ENCODE measurements at regions not wholly inside any gene's neighbourhood (a gene's known extent, or its start where the extent isn't known, plus 50 kb on each side); places are given as distances from the start of the nearest gene placed in this dataset.

DNA sequence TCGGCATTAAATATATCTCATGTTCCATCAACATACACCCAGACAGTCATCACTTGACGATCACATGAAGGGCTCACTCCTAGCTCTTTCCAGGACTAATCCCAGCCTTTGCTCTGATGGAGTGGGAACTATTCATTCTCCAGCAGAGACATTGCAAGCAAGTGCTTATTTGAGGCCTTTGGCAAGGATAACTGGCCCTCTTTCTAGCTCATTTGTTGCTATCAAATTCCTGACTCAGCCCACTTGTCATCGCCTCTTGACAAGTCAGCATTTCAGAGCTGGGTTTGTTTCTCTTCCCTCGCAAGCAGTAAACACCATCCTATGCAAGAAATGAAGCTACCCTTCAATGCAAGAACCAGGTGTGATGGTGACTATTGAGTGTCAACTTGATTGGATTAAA lies 1165.7 kb upstream of the AUTS2 start:
- DNase-seq, result no peak
- in situ Hi-C loops (cut with MboI; ENCODE audit: low pct_unique_long_range_greater_than_20kb, low sequenced_read_pairs), result no loop called here

GRCh38 chr7:68433462-68434070 lies 1164.7 kb upstream of the AUTS2 start:
- DNase-seq, result no peak

GRCh38 chr7:68434857-68435256 lies 1163.4 kb upstream of the AUTS2 start:
- in situ Hi-C loops (cut with MboI; ENCODE audit: low pct_unique_long_range_greater_than_20kb, low sequenced_read_pairs), result no loop called here
- DNase-seq, result no peak

More at GRCh38 chr7:68433462-68434070, 1164.7 kb upstream of the AUTS2 start:
- in situ Hi-C loops (cut with MboI; ENCODE audit: low pct_unique_long_range_greater_than_20kb, low sequenced_read_pairs), result no loop called here

DNA sequence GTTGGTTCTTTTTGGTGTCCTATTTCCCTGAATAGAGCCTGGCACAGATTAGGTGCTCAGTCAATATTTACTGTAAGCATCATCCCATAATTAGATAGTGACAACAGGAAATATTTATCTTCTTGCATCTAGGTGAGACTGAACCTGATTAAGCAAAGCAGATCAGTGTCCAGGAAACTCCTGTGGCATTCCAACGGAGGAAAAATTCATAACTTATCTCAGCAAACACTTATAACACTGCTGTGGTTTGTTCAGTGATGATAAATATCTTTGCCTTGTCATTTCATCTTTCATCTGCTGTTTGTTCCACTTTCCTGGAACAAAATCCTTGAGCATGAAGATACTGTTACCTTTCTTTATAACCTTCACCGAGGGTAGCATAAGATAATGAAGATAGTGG lies 1160.3 kb upstream of the AUTS2 start:
- DNase-seq, result no peak
- in situ Hi-C loops (cut with MboI; ENCODE audit: low pct_unique_long_range_greater_than_20kb, low sequenced_read_pairs), result no loop called here

- DNase-seq, result no peak
- in situ Hi-C loops (cut with MboI; ENCODE audit: low pct_unique_long_range_greater_than_20kb, low sequenced_read_pairs), result no loop called here
Measured at GRCh38 chr7:68438811-68439210, 1159.5 kb upstream of the AUTS2 start.

DNA sequence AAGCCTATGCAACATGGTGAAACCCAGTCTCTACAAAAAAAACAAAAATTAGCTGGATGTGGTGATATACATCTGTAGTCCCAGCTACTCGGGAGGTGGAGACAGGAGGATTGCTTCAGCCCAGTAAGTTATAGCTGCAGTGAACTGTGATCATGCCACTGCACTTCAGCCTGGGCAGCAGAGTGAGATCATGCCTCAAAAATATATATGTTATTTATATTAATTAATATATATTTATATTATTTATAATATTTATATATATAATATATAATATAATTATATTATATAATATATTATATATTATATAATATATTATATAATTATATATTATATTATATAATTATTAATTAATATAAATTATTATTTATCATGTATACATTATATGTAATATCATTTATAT lies 1158.4 kb upstream of the AUTS2 start:
- in situ Hi-C loops (cut with MboI; ENCODE audit: low pct_unique_long_range_greater_than_20kb, low sequenced_read_pairs), result no loop called here
- no peak for DNase-seq

- in situ Hi-C loops (cut with MboI; ENCODE audit: low pct_unique_long_range_greater_than_20kb, low sequenced_read_pairs), result no loop called here
Measured at GRCh38 chr7:68440866-68441265, 1157.4 kb upstream of the AUTS2 start.

GRCh38 chr7:68441645-68442044 lies 1156.6 kb upstream of the AUTS2 start:
- in situ Hi-C loops (cut with MboI; ENCODE audit: low pct_unique_long_range_greater_than_20kb, low sequenced_read_pairs), result no loop called here
- no peak for DNase-seq

More at GRCh38 chr7:68440866-68441265, 1157.4 kb upstream of the AUTS2 start:
- DNase-seq, result peak; percentile 40

DNA sequence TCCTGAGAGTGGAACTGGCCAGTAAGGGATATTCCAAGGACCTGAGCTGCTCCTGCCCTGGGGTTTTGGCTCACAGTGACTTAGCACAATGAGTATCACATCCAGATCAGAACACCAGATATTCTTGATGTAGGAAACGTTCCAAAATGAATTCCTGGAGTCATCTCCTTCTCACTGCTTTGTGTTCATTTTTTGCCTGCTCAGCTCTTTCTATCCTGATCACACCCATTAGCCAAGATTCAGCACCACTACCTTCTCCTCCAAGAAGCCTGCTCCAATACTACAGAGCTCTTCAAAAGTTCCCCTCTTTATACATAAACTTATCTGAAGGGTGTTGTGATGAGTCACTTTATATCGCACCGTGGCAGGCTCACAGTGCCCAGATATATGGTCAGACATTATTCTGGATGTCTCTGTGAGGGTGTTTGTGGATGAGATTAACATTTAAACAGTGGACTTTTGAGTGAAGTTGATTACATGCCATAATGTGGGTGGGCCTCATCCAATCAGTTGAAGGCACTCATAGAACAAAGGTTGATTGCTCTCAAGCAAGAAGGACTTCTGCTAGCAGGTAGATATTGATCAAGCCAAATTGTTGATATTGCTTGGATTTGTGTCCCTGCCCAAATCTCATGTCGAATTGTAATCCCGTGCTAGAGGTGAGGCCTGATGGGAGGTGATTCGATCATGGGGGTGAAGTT lies 1155.2 kb upstream of the AUTS2 start:
- no peak for DNase-seq
- in situ Hi-C loops (cut with MboI; ENCODE audit: low pct_unique_long_range_greater_than_20kb, low sequenced_read_pairs), result no loop called here

- no peak for DNase-seq
- in situ Hi-C loops (cut with MboI; ENCODE audit: low pct_unique_long_range_greater_than_20kb, low sequenced_read_pairs), result no loop called here
Measured at GRCh38 chr7:68444042-68444441, 1154.2 kb upstream of the AUTS2 start.

DNA sequence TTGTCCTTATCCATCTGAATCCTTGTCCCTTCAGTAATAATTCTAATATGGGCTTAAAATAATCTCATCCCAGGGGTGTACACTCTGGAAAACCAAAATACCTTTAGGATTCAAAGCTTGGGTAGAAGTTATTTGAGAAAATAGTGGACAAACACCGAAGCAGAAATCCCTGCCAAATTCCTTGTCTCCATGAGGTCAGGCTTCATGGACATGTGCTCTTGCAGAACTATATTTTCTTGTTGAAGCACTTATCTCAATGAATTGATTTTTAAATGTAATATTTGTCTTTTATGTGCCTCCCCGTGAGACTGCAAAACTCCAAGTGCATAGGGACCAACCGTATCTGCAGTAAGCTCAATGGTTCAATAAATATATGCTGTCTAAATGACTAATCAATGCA lies 1153.3 kb upstream of the AUTS2 start:
- in situ Hi-C loops (cut with MboI; ENCODE audit: low pct_unique_long_range_greater_than_20kb, low sequenced_read_pairs), result no loop called here
- no peak for DNase-seq

DNA sequence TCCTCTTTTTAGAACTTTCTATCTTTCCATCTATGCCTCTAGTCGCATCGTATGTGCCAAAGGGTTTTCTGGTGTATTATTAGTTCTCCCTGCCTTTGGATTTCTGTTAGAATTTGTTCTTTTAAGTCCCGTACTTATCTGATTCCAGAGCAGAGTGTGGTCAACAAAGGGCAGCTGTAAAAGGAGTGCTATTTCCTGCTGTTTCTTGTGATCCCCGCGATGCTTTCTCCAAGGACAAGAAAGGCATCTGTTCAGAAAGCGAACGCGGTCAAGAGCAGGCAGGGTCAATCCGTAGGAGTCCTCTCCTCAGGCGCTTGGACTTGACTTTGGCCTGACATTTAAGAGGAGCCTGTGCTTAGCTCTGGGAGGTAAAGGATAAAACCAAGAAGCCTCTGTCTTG lies 1152.1 kb upstream of the AUTS2 start:
- in situ Hi-C loops (cut with MboI; ENCODE audit: low pct_unique_long_range_greater_than_20kb, low sequenced_read_pairs), result no loop called here
- DNase-seq, result no peak

- in situ Hi-C loops (cut with MboI; ENCODE audit: low pct_unique_long_range_greater_than_20kb, low sequenced_read_pairs), result no loop called here
- no peak for DNase-seq
Measured at GRCh38 chr7:68449099-68449498, 1149.2 kb upstream of the AUTS2 start.

- in situ Hi-C loops (cut with MboI; ENCODE audit: low pct_unique_long_range_greater_than_20kb, low sequenced_read_pairs), result no loop called here
- DNase-seq, result no peak
Measured at GRCh38 chr7:68449816-68450215, 1148.5 kb upstream of the AUTS2 start.

DNA sequence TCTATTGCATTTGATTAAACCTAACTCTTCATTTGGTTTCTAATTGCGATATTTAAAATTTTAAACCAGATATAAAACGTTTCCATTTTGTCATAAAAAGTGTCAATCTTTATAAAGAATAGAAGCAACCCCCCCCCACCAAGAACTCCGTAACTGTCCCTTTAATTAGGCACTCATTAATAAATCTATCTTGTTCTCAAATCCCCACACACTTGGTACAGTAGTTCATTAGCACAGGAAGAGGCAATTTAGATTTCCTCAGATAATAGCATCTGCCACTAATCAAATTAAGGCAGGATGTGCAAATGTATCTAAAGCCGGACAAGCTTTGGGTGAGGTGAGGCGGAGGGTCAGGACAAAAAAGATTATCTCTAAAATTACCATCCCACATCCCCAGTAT lies 1143.3 kb upstream of the AUTS2 start:
- in situ Hi-C loops (cut with MboI; ENCODE audit: low pct_unique_long_range_greater_than_20kb, low sequenced_read_pairs), result no loop called here

GRCh38 chr7:68456469-68456868 lies 1141.8 kb upstream of the AUTS2 start:
- no peak for DNase-seq
- in situ Hi-C loops (cut with MboI; ENCODE audit: low pct_unique_long_range_greater_than_20kb, low sequenced_read_pairs), result no loop called here

More for the DNA sequence above, 1143.3 kb upstream of the AUTS2 start:
- DNase-seq, result no peak

DNA sequence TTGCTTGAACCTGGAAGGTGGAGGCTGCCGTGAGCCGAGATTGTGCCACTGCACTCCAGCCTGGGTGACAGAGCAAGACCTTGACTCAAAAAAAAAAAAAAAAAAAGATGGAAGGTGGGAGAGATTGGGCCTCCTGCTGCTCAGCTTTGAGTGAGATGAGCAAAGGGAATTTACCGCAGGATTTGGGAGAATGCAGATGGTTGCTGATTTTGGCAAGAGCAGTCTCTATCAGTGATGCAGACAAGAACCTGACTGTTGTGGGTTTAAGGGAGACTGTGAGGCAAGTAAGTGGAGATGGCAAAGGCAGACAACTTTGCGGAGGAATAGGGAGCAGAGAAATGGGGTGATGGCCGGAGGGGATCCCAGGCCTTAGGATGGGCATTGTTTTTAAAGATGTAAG lies 1140.8 kb upstream of the AUTS2 start:
- in situ Hi-C loops (cut with MboI; ENCODE audit: low pct_unique_long_range_greater_than_20kb, low sequenced_read_pairs), result no loop called here
- DNase-seq, result no peak

GRCh38 chr7:68458010-68458908 lies 1140.0 kb upstream of the AUTS2 start:
- in situ Hi-C loops (cut with MboI; ENCODE audit: low pct_unique_long_range_greater_than_20kb, low sequenced_read_pairs), result no loop called here
- no peak for DNase-seq

DNA sequence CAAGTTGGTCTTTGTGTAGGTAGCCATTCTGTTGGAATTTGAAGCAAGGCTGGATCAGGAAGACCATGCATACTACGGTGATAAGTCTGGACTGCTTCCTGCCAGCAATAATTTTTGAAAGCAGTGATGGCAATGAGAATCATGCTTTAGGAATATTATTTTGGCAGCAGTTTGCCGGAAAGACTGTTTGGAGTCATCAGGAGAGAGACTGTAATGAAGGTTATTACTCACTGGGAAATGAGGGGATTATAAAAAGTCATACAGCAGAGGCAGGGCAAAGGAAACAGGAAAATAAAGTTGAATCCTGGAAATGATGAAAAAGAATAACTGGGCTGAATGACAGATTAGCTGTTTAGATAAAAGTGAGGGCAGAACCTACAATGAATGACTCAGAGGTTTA lies 1136.8 kb upstream of the AUTS2 start:
- in situ Hi-C loops (cut with MboI; ENCODE audit: low pct_unique_long_range_greater_than_20kb, low sequenced_read_pairs), result no loop called here
- DNase-seq, result no peak

DNA sequence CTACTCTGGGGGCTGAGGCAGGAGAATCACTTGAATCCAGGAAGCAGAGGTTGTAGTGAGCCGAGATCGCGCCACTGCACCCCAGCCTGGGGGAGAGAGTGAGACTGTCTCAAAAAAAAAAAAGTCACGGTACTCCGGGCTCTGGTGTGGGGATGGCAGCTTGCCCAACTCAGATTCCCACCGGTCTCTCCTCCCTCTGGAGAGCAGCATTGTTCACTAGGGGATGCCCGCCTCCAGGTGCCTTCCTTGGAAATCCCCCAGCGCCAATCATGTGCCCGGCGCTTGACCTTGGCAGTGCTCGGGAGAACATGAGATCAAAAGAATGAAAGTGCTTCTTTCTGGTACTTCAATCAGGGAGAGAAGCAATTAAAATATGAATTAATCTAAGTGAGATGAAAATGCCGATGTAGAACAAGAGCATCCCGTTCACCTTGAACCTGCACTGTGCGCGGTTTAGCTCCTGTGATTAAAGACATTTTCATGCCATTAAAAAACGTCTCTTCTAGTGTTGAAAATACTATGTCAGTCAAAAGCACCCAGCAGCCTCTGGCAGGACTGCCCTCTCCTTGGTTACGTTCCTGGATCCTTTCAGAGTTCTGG lies 1127.3 kb upstream of the AUTS2 start:
- DNase-seq, result no peak

More for the DNA sequence above, 1127.3 kb upstream of the AUTS2 start:
- in situ Hi-C loops (cut with MboI; ENCODE audit: low pct_unique_long_range_greater_than_20kb, low sequenced_read_pairs), result no loop called here

Data from KBM-7 (cell line).